WTC11 (cell line): ENCODE measurements at regions not wholly inside any gene's neighbourhood (a gene's known extent, or its start where the extent isn't known, plus 50 kb on each side); places are given as distances from the start of the nearest gene placed in this dataset.

Source experiments
- ATAC-seq: fragments of 200-7000 bp; cut with Tn5 transposase; 2 replicates; pipeline ENCODE4 v1.10.0; 2021; ENCODE audit warnings: mild to moderate bottlenecking, moderate library complexity
- CTCF ChIA-PET: fragments of 300-600 bp; sonication (Branson Sonifier 250); formaldehyde crosslinking; loops from one replicate; lab custom pipeline; 2021; ENCODE audit warnings: antibody characterized with exemption; lab: Charles Lee
- POLR2A ChIA-PET: fragments of 350-600 bp; sonication (Branson Sonifier 250); formaldehyde crosslinking; loops from one replicate; lab custom pipeline; 2021; ENCODE audit warnings: antibody characterized with exemption; lab: Charles Lee
- DNase-seq: peaks from one replicate; pipeline ENCODE4 v3.0.0; 2021; ENCODE audit warnings: low spot score
- H3K27ac Mint-ChIP-seq: 2 replicates; pipeline ENCODE4 v1.8.0; 2021; ENCODE audit warnings: mixed read lengths
- H3K27me3 Mint-ChIP-seq: 2 replicates; pipeline ENCODE4 v1.8.0; 2021; ENCODE audit warnings: low read depth, mild to moderate bottlenecking, moderate library complexity, mixed read lengths
- H3K36me3 Mint-ChIP-seq: 2 replicates; pipeline ENCODE4 v1.8.0; 2021; ENCODE audit warnings: mixed read lengths
- H3K4me1 Mint-ChIP-seq: 2 replicates; pipeline ENCODE4 v1.8.0; 2022; ENCODE audit warnings: mixed read lengths
- H3K4me3 Mint-ChIP-seq: 2 replicates; pipeline ENCODE4 v1.8.0; 2021; ENCODE audit warnings: mild to moderate bottlenecking, moderate library complexity, mixed read lengths
- H3K9me3 Mint-ChIP-seq: 2 replicates; pipeline ENCODE4 v1.8.0; 2021; ENCODE audit warnings: mixed read lengths
- AFF4 ChIP-seq: sonication (generic); formaldehyde crosslinking; IDR thresholded peaks from 2 replicates; pipeline ENCODE4 v1.8.1; 2023; ENCODE audit warnings: mild to moderate bottlenecking, missing genetic modification reagents, borderline replicate concordance
- FOXJ3 ChIP-seq: sonication (generic); formaldehyde crosslinking; IDR thresholded peaks from 2 replicates; pipeline ENCODE4 v1.9.0; 2021; ENCODE audit warnings: missing genetic modification reagents, mild to moderate bottlenecking, borderline replicate concordance
- PREB ChIP-seq: sonication (generic); formaldehyde crosslinking; IDR thresholded peaks from 2 replicates; pipeline ENCODE4 v1.8.1; 2022; ENCODE audit warnings: mild to moderate bottlenecking, missing genetic modification reagents, moderate library complexity, borderline replicate concordance
- SMAD4 ChIP-seq: sonication (generic); formaldehyde crosslinking; IDR thresholded peaks from 2 replicates; pipeline ENCODE4 v1.8.0; 2022; ENCODE audit warnings: mild to moderate bottlenecking, missing genetic modification reagents
- TCF7 ChIP-seq: sonication (generic); formaldehyde crosslinking; IDR thresholded peaks from 2 replicates; pipeline ENCODE4 v1.8.0; 2022; ENCODE audit warnings: mild to moderate bottlenecking, low read depth, missing genetic modification reagents, moderate library complexity
- TEAD4 ChIP-seq: sonication (generic); formaldehyde crosslinking; IDR thresholded peaks from 2 replicates; pipeline ENCODE4 v1.8.0; 2022; ENCODE audit warnings: mild to moderate bottlenecking, missing genetic modification reagents
- TP53 ChIP-seq: sonication (generic); formaldehyde crosslinking; IDR thresholded peaks from 2 replicates; pipeline ENCODE4 v1.8.1; 2023; ENCODE audit warnings: mild to moderate bottlenecking, missing genetic modification reagents
- ZNF416 ChIP-seq: fragments of 250-450 bp; sonication (Bioruptor Pico); IDR thresholded peaks from 2 replicates; pipeline ENCODE4 v1.9.0; 2021; ENCODE audit warnings: mild to moderate bottlenecking, inconsistent platforms
- ZNF423 ChIP-seq: fragments of 250-450 bp; sonication (Bioruptor Pico); IDR thresholded peaks from 2 replicates; pipeline ENCODE4 v2.1.2; 2022; ENCODE audit warnings: mild to moderate bottlenecking, moderate library complexity
- TF ChIP-seq, protein P1 (sequence below): fragments of 250-450 bp; sonication (Bioruptor Pico); IDR thresholded peaks from 2 replicates; pipeline ENCODE4 v2.1.2; 2022; ENCODE audit warnings: mild to moderate bottlenecking, moderate library complexity
- TF ChIP-seq, protein P2 (sequence below): fragments of 250-450 bp; sonication (Bioruptor Pico); IDR thresholded peaks from 2 replicates; pipeline ENCODE4 v1.9.0; 2021; ENCODE audit warnings: mild to moderate bottlenecking, borderline replicate concordance
- TF ChIP-seq, protein P3 (sequence below): fragments of 250-450 bp; sonication (Bioruptor Pico); IDR thresholded peaks from 2 replicates; pipeline ENCODE4 v1.9.0; 2021; ENCODE audit warnings: mild to moderate bottlenecking

DNA sequence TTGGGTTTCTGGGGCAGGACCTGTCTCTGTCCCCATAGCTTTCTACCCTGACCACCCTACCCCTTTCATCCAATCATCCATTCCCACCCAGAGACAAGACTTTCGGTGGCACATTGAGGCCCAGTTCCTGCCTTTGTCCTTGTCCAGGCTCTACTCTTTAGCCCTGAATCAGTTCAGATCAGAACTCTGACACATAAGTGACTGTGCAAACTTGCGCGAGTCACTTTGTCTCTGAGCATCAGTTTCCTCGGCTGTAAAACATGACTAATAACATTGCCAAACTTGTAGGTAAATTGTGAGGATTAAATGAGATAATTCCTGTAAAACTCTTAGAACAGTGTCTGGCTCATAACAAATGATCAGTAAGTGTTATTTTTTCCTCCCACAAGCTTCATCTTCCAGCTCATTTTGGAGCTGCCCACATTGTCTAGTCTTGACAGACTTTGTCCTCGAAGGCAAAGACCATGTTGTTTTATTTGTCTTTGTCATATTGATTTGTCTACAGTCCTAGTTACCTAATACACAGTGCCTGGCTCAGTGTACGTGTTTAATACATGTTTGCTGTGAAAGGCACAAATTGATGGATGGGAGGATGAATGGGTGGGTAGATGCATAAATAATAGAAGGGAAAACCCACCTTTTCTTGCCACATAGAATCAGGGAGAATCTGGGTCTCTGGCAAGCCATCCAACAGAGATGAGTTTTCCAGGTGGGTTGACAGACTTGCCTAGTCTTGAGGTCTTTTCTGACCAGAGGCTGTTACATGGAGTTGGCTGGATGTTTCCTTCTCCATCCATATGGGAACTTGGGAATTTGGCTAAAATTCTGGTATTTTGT is 262.9 kb downstream of the OMA1 start (continued):
- TF ChIP-seq, protein P1, sequence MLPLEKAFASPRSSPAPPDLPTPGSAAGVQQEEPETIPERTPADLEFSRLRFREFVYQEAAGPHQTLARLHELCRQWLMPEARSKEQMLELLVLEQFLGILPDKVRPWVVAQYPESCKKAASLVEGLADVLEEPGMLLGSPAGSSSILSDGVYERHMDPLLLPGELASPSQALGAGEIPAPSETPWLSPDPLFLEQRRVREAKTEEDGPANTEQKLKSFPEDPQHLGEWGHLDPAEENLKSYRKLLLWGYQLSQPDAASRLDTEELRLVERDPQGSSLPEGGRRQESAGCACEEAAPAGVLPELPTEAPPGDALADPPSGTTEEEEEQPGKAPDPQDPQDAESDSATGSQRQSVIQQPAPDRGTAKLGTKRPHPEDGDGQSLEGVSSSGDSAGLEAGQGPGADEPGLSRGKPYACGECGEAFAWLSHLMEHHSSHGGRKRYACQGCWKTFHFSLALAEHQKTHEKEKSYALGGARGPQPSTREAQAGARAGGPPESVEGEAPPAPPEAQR, result no peak
- TF ChIP-seq ZNF416 (CRISPR knock-in tag) (no peak), TCF7 (no peak), AFF4 (no peak)
- TF ChIP-seq, protein P2, sequence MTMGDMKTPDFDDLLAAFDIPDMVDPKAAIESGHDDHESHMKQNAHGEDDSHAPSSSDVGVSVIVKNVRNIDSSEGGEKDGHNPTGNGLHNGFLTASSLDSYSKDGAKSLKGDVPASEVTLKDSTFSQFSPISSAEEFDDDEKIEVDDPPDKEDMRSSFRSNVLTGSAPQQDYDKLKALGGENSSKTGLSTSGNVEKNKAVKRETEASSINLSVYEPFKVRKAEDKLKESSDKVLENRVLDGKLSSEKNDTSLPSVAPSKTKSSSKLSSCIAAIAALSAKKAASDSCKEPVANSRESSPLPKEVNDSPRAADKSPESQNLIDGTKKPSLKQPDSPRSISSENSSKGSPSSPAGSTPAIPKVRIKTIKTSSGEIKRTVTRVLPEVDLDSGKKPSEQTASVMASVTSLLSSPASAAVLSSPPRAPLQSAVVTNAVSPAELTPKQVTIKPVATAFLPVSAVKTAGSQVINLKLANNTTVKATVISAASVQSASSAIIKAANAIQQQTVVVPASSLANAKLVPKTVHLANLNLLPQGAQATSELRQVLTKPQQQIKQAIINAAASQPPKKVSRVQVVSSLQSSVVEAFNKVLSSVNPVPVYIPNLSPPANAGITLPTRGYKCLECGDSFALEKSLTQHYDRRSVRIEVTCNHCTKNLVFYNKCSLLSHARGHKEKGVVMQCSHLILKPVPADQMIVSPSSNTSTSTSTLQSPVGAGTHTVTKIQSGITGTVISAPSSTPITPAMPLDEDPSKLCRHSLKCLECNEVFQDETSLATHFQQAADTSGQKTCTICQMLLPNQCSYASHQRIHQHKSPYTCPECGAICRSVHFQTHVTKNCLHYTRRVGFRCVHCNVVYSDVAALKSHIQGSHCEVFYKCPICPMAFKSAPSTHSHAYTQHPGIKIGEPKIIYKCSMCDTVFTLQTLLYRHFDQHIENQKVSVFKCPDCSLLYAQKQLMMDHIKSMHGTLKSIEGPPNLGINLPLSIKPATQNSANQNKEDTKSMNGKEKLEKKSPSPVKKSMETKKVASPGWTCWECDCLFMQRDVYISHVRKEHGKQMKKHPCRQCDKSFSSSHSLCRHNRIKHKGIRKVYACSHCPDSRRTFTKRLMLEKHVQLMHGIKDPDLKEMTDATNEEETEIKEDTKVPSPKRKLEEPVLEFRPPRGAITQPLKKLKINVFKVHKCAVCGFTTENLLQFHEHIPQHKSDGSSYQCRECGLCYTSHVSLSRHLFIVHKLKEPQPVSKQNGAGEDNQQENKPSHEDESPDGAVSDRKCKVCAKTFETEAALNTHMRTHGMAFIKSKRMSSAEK (CRISPR knock-in tag), result no peak
- TF ChIP-seq, all 79 proteins: peak for 0

GRCh38 chr1:58282623-58283387 is 263.7 kb downstream of the OMA1 start:
- H3K36me3 Mint-ChIP-seq, result no peaks in the 10 kb centered on the region
- POLR2A ChIA-PET, result interaction anchor here (0.8 kb wide), 1 partner anchor 264 kb away, joined by 5 read pairs; no protein-coding TSS in a partner anchor
- no peak for TF ChIP-seq ZNF423 (CRISPR knock-in tag)
- TF ChIP-seq TEAD4, result no peak
- no peak for TF ChIP-seq TP53 (CRISPR knock-in tag)
- TF ChIP-seq SMAD4 (CRISPR knock-in tag), result no peak
- TF ChIP-seq FOXJ3 (CRISPR knock-in tag), result no peak
- TF ChIP-seq PREB (CRISPR knock-in tag), result no peak
- TF ChIP-seq, protein P3, sequence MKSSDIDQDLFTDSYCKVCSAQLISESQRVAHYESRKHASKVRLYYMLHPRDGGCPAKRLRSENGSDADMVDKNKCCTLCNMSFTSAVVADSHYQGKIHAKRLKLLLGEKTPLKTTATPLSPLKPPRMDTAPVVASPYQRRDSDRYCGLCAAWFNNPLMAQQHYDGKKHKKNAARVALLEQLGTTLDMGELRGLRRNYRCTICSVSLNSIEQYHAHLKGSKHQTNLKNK (CRISPR knock-in tag), result no peak
- TF ChIP-seq, all 79 proteins: peak for 0
- CTCF ChIA-PET, result no interaction called here
- no peak for ATAC-seq
- no peak for DNase-seq
- Mint-ChIP-seq H3K27me3 (no peaks in the 10 kb centered on the region; the same call in 1 of the 2 replicates), H3K4me1 (peaks cover 9% of the 10 kb centered on the region), H3K9me3 (peaks cover 6% of the 10 kb centered on the region; the same call in 1 of the 2 replicates), H3K4me3 (no peak overlapping the region), H3K27ac (no peak overlapping the region)
